Uterus (tissue), 3 donors: ENCODE measurements at regions not wholly inside any gene's neighbourhood (a gene's known extent, or its start where the extent isn't known, plus 50 kb on each side); places are given as distances from the start of the nearest gene placed in this dataset.
A peak's percentile ranks its signal among the peaks of the same experiment; 100 is the strongest.

Experiments
- DNase-seq, 2 donors: peaks; one replicate each; pipeline ENCODE4 v3.0.0-alpha.2; 2019 to 2020
- H3K27ac ChIP-seq, 2 donors: fragments of 200-600 bp; sonication (generic); 1 replicate in 1 of 2; 2 replicates in 1 of 2; pipeline ENCODE4 v1.5.1; 2016 to 2018
- H3K27me3 ChIP-seq, 2 donors: fragments of 200-600 bp; sonication (generic); one replicate each; pipeline ENCODE4 v1.5.1; 2018 to 2019; ENCODE audit warnings: control low read depth in 1 of 2
- H3K36me3 ChIP-seq, 2 donors: fragments of 200-600 bp; sonication (generic); one replicate each; pipeline ENCODE4 v1.5.1; 2019; ENCODE audit warnings: control low read depth in 1 of 2
- H3K4me1 ChIP-seq, 2 donors: fragments of 200-600 bp; sonication (generic); one replicate each; pipeline ENCODE4 v1.5.1; 2018 to 2019; ENCODE audit warnings: control low read depth in 1 of 2
- H3K4me3 ChIP-seq, 2 donors: fragments of 200-600 bp; sonication (generic); 1 replicate in 1 of 2; 2 replicates in 1 of 2; pipeline ENCODE4 v1.5.1; 2018 to 2019; ENCODE audit warnings: mild to moderate bottlenecking in 1 of 2
- H3K9me3 ChIP-seq, 2 donors: fragments of 200-600 bp; sonication (generic); one replicate each; pipeline ENCODE4 v1.5.1; 2019; ENCODE audit warnings: control low read depth in 1 of 2
- CTCF ChIP-seq, 4 experiments: fragments of 200-600 bp in 2 of 4; fragments of 450-650 bp in 2 of 4; sonication (generic) in 2 of 4; IDR thresholded peaks; one replicate each; pipeline ENCODE4 v1.5.1; 2016 to 2019; ENCODE audit warnings: antibody characterized with exemption in 4 of 4, mild to moderate bottlenecking in 2 of 4, moderate library complexity in 1 of 4
- POLR2A ChIP-seq, 2 donors: fragments of 450-650 bp; IDR thresholded peaks; one replicate each; pipeline ENCODE4 v1.6.1; 2016; ENCODE audit warnings: antibody characterized with exemption in 2 of 2, mild to moderate bottlenecking in 1 of 2, moderate library complexity in 1 of 2
- intact Hi-C: fragments of 100-400 bp; cut with DNase I; formaldehyde crosslinking; loops from one replicate; pipeline ENCODE4 v1.15.1; 2023; ENCODE audit warnings: low total_unique reads
- donor health status: DM: yes; HTN: yes; CAD: no.

DNA sequence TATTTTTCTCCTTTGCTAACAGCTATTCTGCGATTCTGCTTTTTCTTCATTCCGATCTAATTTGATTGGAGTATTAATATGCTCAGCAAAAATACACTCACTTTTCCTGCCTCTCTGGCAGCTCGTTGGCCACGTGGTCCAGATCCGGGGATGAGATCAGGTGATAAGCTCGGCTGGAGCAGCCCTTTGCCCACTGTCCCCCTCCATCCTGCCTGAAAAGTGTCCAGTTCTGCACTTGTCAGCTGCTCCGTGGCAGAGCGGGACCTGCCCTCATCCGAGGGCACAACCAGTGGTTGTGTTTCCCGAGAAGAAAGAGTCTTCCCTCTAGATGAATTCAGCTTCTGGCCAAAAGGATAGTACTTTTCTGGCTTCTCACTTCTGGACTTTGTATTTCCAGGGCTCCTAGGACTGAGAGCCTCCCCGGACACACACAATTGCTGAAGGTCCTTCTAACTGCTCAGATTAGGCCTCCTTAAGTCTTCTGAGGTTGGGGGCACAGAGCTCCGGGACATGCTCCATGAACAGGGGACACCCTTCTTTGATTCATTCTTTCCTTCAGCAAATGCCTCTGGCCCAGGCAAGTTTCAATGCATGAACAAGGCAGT lies 103.9 kb upstream of the ALDH1A3 start:
- H3K27me3 ChIP-seq: no peaks in the 10 kb centered on the region
- H3K4me3 ChIP-seq: no peak overlapping the region
- H3K9me3 ChIP-seq: no peaks in the 10 kb centered on the region
- H3K36me3 ChIP-seq: no peaks in the 10 kb centered on the region
- no peaks in the 10 kb centered on the region for H3K4me1 ChIP-seq
- intact Hi-C loops: no loop called here
- no peak for TF ChIP-seq POLR2A (IDR thresholded peaks at IDR 0.05)
- TF ChIP-seq CTCF (IDR thresholded peaks at IDR 0.05): no peak
- no peak for DNase-seq
- H3K27ac ChIP-seq: no peak overlapping the region

DNA sequence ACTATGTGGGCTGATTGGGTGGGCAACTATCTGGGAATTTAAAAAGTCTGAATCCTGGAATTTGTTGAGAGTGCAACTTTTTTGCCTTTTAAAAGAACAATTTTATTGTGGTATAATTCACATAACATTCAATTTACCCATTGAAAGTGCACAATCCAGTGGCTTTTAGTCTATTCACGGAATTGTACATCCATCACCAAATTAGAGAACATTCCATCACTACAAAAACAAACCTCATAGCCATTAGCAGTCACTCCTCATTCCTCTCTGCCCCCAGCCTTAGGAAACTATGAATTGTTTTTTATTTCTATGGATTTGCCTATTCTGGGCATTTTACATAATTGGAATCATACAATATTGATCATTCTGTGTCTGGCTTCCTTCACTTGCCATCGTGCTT lies 101.8 kb upstream of the ALDH1A3 start:
- no peak for DNase-seq
- Histone ChIP-seq H3K27me3 (no peaks in the 10 kb centered on the region), H3K4me1 (no peaks in the 10 kb centered on the region), H3K4me3 (no peak overlapping the region), H3K27ac (no peak overlapping the region), H3K9me3 (no peaks in the 10 kb centered on the region), H3K36me3 (no peaks in the 10 kb centered on the region)
- TF ChIP-seq CTCF (IDR thresholded peaks at IDR 0.05) (no peak), POLR2A (IDR thresholded peaks at IDR 0.05) (no peak)
- intact Hi-C loops: no loop called here

DNA sequence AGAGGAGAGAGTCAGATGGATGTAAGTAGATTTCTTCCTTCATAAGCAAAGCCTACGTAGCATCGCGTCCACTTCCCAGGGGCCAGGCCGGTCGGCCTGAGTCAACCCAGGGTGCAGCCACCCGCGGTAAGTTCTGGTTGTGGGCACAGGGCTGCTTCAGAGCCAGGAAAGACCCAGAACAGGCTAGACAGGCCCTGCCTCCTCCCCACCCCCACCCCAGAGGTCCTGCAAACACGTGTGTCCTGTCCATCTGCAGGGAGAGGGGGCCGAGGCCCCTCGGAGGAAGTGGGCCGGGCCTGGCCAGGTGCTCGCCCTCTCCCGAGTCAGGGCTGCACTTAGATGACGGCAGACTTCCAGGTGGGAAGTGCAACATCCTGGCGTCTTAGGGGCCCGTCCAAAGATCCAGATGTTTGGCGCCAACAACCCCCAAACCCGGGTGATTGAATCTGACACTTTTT lies 100.8 kb upstream of the ALDH1A3 start:
- Histone ChIP-seq H3K36me3 (no peaks in the 10 kb centered on the region), H3K4me3 (no peak overlapping the region), H3K9me3 (no peaks in the 10 kb centered on the region), H3K4me1 (no peaks in the 10 kb centered on the region), H3K27ac (no peak overlapping the region), H3K27me3 (no peaks in the 10 kb centered on the region)
- intact Hi-C loops: no loop called here
- peak; percentile 4 to 15 for DNase-seq
- TF ChIP-seq CTCF (IDR thresholded peaks at IDR 0.05): no peak
- no peak for TF ChIP-seq POLR2A (IDR thresholded peaks at IDR 0.05)

DNA sequence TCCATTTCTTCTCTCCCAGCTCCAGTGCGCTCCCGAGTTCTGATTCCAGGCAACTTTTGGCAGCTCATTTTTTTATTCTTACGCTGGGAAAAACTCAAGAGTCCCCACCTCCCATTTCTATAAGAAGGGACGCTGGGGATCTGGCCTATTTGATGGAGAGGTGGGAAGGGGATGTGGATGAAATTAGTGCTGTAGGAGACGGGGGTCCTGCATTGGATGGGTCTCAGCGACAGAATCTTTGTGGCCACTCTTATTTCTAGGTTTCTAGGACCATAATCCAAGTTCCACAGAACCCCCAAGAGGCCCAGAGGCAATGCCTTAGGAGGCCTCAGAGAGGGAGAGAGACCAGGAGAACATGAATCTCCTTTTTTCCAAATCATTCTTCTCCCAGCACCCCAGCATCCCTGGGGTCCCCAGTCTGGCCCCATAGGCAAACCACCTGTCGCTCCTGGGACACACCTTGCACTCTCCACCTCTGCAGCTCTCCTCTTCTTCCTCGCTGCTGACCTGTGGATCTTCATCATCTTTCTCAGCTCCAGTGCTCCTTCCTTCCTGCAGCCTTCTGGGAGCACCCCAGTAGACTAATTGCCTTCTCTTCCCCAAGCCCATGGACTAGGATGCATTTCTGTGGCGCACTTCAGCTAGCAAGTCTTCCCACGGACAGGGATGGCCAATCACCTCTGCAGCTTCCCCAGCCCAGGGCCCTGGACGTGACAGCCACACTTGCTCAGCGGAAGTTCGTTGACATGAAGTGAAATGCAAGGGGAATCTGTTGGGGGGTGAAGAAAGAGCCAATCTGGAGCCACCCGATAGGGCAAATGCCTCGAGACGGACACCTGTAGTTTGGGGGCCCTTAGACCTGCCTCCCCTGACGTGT lies 100.1 kb upstream of the ALDH1A3 start:
- Histone ChIP-seq H3K27ac (no peak overlapping the region), H3K9me3 (no peaks in the 10 kb centered on the region), H3K36me3 (no peaks in the 10 kb centered on the region), H3K4me1 (no peaks in the 10 kb centered on the region), H3K4me3 (no peak overlapping the region), H3K27me3 (no peaks in the 10 kb centered on the region)
- peak in 1 of 2 donors; percentile 7 for DNase-seq
- intact Hi-C loops: no loop called here
- TF ChIP-seq CTCF (IDR thresholded peaks at IDR 0.05): no peak
- no peak for TF ChIP-seq POLR2A (IDR thresholded peaks at IDR 0.05)

DNA sequence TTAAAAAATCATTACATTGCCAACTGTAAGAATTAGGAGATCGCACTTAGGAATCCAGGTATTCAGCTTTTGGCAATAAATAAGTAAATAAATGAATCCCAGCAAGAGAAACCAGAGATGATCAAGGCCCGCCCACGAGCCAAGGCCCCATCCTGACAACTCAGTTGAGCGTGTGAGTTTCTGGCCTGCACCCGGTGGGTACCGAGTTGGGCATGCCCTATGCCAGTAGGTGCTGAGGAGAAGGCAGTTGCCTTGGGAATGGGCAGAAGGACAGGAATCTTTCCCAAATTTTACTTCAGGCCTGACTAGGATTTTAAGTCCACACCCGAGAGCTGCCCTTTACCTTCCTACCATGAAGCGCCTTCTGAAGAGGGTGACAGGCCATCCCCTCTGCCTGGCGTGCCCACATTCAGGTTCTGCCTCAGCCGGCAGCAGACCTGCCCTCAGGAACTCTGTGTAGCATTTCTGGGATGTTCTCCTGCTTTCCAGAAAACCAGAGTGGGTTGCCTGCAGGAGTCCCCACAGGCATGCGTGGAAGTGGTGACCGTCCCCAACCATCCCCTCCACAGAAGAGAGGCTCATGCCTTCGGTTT lies 99.3 kb upstream of the ALDH1A3 start:
- H3K27ac ChIP-seq: no peak overlapping the region
- no peak for DNase-seq
- no peaks in the 10 kb centered on the region for H3K36me3 ChIP-seq
- no peaks in the 10 kb centered on the region for H3K4me1 ChIP-seq
- no peaks in the 10 kb centered on the region for H3K9me3 ChIP-seq
- intact Hi-C loops: no loop called here
- H3K27me3 ChIP-seq: no peaks in the 10 kb centered on the region
- TF ChIP-seq POLR2A (IDR thresholded peaks at IDR 0.05) (no peak), CTCF (IDR thresholded peaks at IDR 0.05) (no peak)
- H3K4me3 ChIP-seq: no peak overlapping the region
